Left ventricle myocardium inferior (tissue), 1 donor: ENCODE measurements at regions not wholly inside any gene's neighbourhood (a gene's known extent, or its start where the extent isn't known, plus 50 kb on each side); places are given as distances from the start of the nearest gene placed in this dataset.

Source experiments
- DNase-seq: peaks from one replicate; pipeline ENCODE4 v3.0.0-alpha.2; 2020
- H3K27ac ChIP-seq: fragments of 200-600 bp; replicated peaks from 2 replicates; pipeline ENCODE4 v1.8.0; 2021
- H3K27me3 ChIP-seq: fragments of 200-600 bp; 2 replicates; pipeline ENCODE4 v1.8.0; 2021; ENCODE audit warnings: low read depth
- H3K36me3 ChIP-seq: fragments of 200-600 bp; 2 replicates; pipeline ENCODE4 v1.8.0; 2021
- H3K4me1 ChIP-seq: fragments of 200-600 bp; 2 replicates; pipeline ENCODE4 v1.8.0; 2021
- H3K4me3 ChIP-seq: fragments of 200-600 bp; 2 replicates; pipeline ENCODE4 v1.8.0; 2021; ENCODE audit warnings: mild to moderate bottlenecking, moderate library complexity
- H3K9me3 ChIP-seq: fragments of 200-600 bp; replicated peaks from 2 replicates; pipeline ENCODE4 v1.8.0; 2021
- CTCF ChIP-seq: fragments of 200-600 bp; IDR thresholded peaks from 2 replicates; pipeline ENCODE4 v1.8.0; 2021; ENCODE audit warnings: antibody characterized with exemption, mild to moderate bottlenecking, borderline replicate concordance
- intact Hi-C: fragments of 100-400 bp; cut with micrococcal nuclease; formaldehyde crosslinking; loops from one replicate; pipeline ENCODE4 v1.11.0; 2022
- donor health status: DM: no; HTN: yes; CAD: no; lungs with severe emphysema.

- Histone ChIP-seq H3K9me3 (no peaks in the 10 kb centered on the region), H3K4me1 (peaks cover 3% of the 10 kb centered on the region), H3K27me3 (no peaks in the 10 kb centered on the region), H3K36me3 (no peaks in the 10 kb centered on the region), H3K4me3 (no peak overlapping the region), H3K27ac (no peak overlapping the region)
- no peak for DNase-seq
- intact Hi-C loops, result no loop called here
- TF ChIP-seq CTCF, result no peak
These were observed 422.1 kb downstream of the RPS29 start for GRCh38 chr14:49164074-49164473.

- Histone ChIP-seq H3K4me3 (no peak overlapping the region), H3K27ac (no peak overlapping the region), H3K36me3 (no peaks in the 10 kb centered on the region), H3K9me3 (no peaks in the 10 kb centered on the region), H3K4me1 (peaks cover 3% of the 10 kb centered on the region), H3K27me3 (no peaks in the 10 kb centered on the region)
- no peak for TF ChIP-seq CTCF
- no peak for DNase-seq
- intact Hi-C loops, result no loop called here
These were observed 425.2 kb downstream of the RPS29 start for GRCh38 chr14:49160983-49161382.

- intact Hi-C loops, result no loop called here
- no peaks in the 10 kb centered on the region for H3K36me3 ChIP-seq
- H3K9me3 ChIP-seq, result no peaks in the 10 kb centered on the region
- H3K27me3 ChIP-seq, result no peaks in the 10 kb centered on the region
- DNase-seq, result no peak
- H3K4me3 ChIP-seq, result no peak overlapping the region
- H3K27ac ChIP-seq, result no peak overlapping the region
- no peak for TF ChIP-seq CTCF
- peaks cover 2% of the 10 kb centered on the region for H3K4me1 ChIP-seq
These were observed 427.1 kb downstream of the RPS29 start for GRCh38 chr14:49159081-49159480.

GRCh38 chr14:49139593-49139992 is 446.6 kb downstream of the RPS29 start:
- Histone ChIP-seq H3K9me3 (no peaks in the 10 kb centered on the region), H3K36me3 (no peaks in the 10 kb centered on the region), H3K27ac (no peak overlapping the region), H3K4me1 (no peaks in the 10 kb centered on the region), H3K27me3 (no peaks in the 10 kb centered on the region), H3K4me3 (no peak overlapping the region)
- no peak for DNase-seq
- intact Hi-C loops, result no loop called here
- no peak for TF ChIP-seq CTCF

- DNase-seq, result no peak
- no peaks in the 10 kb centered on the region for H3K36me3 ChIP-seq
- TF ChIP-seq CTCF, result no peak
- H3K9me3 ChIP-seq, result peaks cover 10% of the 10 kb centered on the region
- no peak overlapping the region for H3K4me3 ChIP-seq
- H3K4me1 ChIP-seq, result no peaks in the 10 kb centered on the region
- H3K27ac ChIP-seq, result no peak overlapping the region
- H3K27me3 ChIP-seq, result no peaks in the 10 kb centered on the region
- intact Hi-C loops, result no loop called here
These were observed 451.2 kb downstream of the RPS29 start for GRCh38 chr14:49134940-49135339.

GRCh38 chr14:49121246-49121645 is 464.9 kb downstream of the RPS29 start:
- Histone ChIP-seq H3K4me3 (no peak overlapping the region), H3K9me3 (peaks cover 13% of the 10 kb centered on the region), H3K4me1 (no peaks in the 10 kb centered on the region), H3K27ac (no peak overlapping the region), H3K36me3 (no peaks in the 10 kb centered on the region), H3K27me3 (peaks cover under 1% of the 10 kb centered on the region)
- intact Hi-C loops, result no loop called here
- no peak for DNase-seq
- TF ChIP-seq CTCF, result no peak
